PFSK-1 (cell line): ENCODE measurements at regions not wholly inside any gene's neighbourhood (a gene's known extent, or its start where the extent isn't known, plus 50 kb on each side); places are given as distances from the start of the nearest gene placed in this dataset.

Experiments used
- SIN3A ChIP-seq: IDR thresholded peaks from 2 replicates; pipeline ENCODE4 v1.6.1; 2012; ENCODE audit warnings: mild to moderate bottlenecking, low read length, moderate library complexity, borderline replicate concordance; ENCODE audit not compliant: insufficient read depth
- TAF1 ChIP-seq: IDR thresholded peaks from 2 replicates; pipeline ENCODE4 v1.6.1; 2012; ENCODE audit warnings: low read length, control low read depth, borderline replicate concordance; ENCODE audit not compliant: insufficient read depth

GRCh38 chr19:32273483-32273882 is 71.9 kb upstream of the ZNF507 start:
- TF ChIP-seq SIN3A: no peak
- TF ChIP-seq TAF1: no peak
